Naive thymus-derived CD4-positive, alpha-beta T cell (primary cell): ENCODE measurements at regions not wholly inside any gene's neighbourhood (a gene's known extent, or its start where the extent isn't known, plus 50 kb on each side); places are given as distances from the start of the nearest gene placed in this dataset.

ENCODE experiments used
- ATAC-seq: fragments of 150-1000 bp; cut with Tn5 transposase; 2 replicates; pipeline ENCODE4 v1.10.0; 2021; ENCODE audit warnings: mild to moderate bottlenecking, moderate library complexity
- CTCF ChIA-PET: fragments of 350-600 bp; sonication (Branson Sonifier 250); formaldehyde crosslinking; loops from one replicate; lab custom pipeline; 2021; ENCODE audit warnings: antibody characterized with exemption; lab: Charles Lee
- POLR2A ChIA-PET: fragments of 350-600 bp; sonication (Branson Sonifier 250); formaldehyde crosslinking; loops from one replicate; lab custom pipeline; 2021; ENCODE audit warnings: antibody characterized with exemption, inconsistent platforms; lab: Charles Lee
- DNase-seq, 9 donors: peaks; one replicate each; pipeline versions ENCODE4 v3.0.0 to v3.0.0-alpha.2; 2020 to 2022; ENCODE audit warnings: mixed read lengths in 1 of 9
- H3K27ac ChIP-seq: one replicate; pipeline ENCODE4 v1.7.0; 2013; ENCODE audit warnings: mild to moderate bottlenecking, low read depth, low read length, moderate library complexity
- H3K27me3 ChIP-seq, 2 donors: one replicate each; pipeline ENCODE4 v1.7.0; 2013; ENCODE audit warnings: low read length in 2 of 2, mild to moderate bottlenecking in 2 of 2, moderate library complexity in 2 of 2; ENCODE audit not compliant: control insufficient read depth in 2 of 2, insufficient read depth in 2 of 2
- H3K36me3 ChIP-seq, 3 experiments: 1 replicate in 2 of 3; 2 replicates in 1 of 3; pipeline ENCODE4 v1.7.0; 2013; ENCODE audit warnings: low read length in 3 of 3, mild to moderate bottlenecking in 3 of 3, moderate library complexity in 1 of 3; ENCODE audit not compliant: insufficient read depth in 3 of 3, control insufficient read depth in 2 of 3
- H3K4me1 ChIP-seq, 2 donors: one replicate each; pipeline ENCODE4 v1.7.0; 2013; ENCODE audit warnings: low read length in 2 of 2, mild to moderate bottlenecking in 2 of 2, moderate library complexity in 1 of 2; ENCODE audit not compliant: control insufficient read depth in 2 of 2, insufficient read depth in 2 of 2
- H3K4me3 ChIP-seq: 2 replicates; pipeline ENCODE4 v1.7.0; 2013; ENCODE audit warnings: mild to moderate bottlenecking, low read length
- H3K9me3 ChIP-seq, 3 experiments: 1 replicate in 2 of 3; 2 replicates in 1 of 3; pipeline ENCODE4 v1.7.0; 2013; ENCODE audit warnings: low read length in 3 of 3; ENCODE audit not compliant: control insufficient read depth in 2 of 3
- H3K27ac Mint-ChIP-seq, 9 donors: one replicate each; pipeline ENCODE4 v1.8.0; 2020 to 2022; ENCODE audit warnings: mixed read lengths in 9 of 9, mild to moderate bottlenecking in 8 of 9, moderate library complexity in 5 of 9, inconsistent platforms in 2 of 9
- H3K27me3 Mint-ChIP-seq, 5 donors: one replicate each; pipeline ENCODE4 v1.8.0; 2021 to 2022; ENCODE audit warnings: mixed read lengths in 5 of 5, mild to moderate bottlenecking in 1 of 5
- H3K36me3 Mint-ChIP-seq, 5 donors: one replicate each; pipeline ENCODE4 v1.8.0; 2020 to 2022; ENCODE audit warnings: mixed read lengths in 5 of 5, mild to moderate bottlenecking in 3 of 5, inconsistent platforms in 1 of 5
- H3K4me1 Mint-ChIP-seq, 7 donors: one replicate each; pipeline ENCODE4 v1.8.0; 2020 to 2022; ENCODE audit warnings: mixed read lengths in 7 of 7, mild to moderate bottlenecking in 3 of 7, inconsistent platforms in 1 of 7
- H3K4me3 Mint-ChIP-seq, 10 donors: one replicate each; pipeline ENCODE4 v1.8.0; 2020 to 2022; ENCODE audit warnings: mild to moderate bottlenecking in 10 of 10, mixed read lengths in 10 of 10, moderate library complexity in 6 of 10, inconsistent platforms in 2 of 10
- H3K9me3 Mint-ChIP-seq, 11 donors: one replicate each; pipeline ENCODE4 v1.8.0; 2020 to 2022; ENCODE audit warnings: mixed read lengths in 11 of 11, mild to moderate bottlenecking in 4 of 11, inconsistent platforms in 1 of 11, moderate library complexity in 1 of 11
- intact Hi-C, 2 donors: fragments of 100-400 bp; cut with micrococcal nuclease; formaldehyde crosslinking; loops; one replicate each; pipeline ENCODE4 v1.15.1; 2023

GRCh38 chr3:89974903-89975519 lies 867.6 kb downstream of the EPHA3 start:
- Histone ChIP-seq H3K27ac (no peak overlapping the region), H3K9me3 (no peaks in the 10 kb centered on the region), H3K4me3 (no peak overlapping the region), H3K27me3 (no peaks in the 10 kb centered on the region), H3K36me3 (no peaks in the 10 kb centered on the region), H3K4me1 (no peaks in the 10 kb centered on the region)
- Mint-ChIP-seq H3K4me1 (peaks cover 0 to 1% (median 0%) of the 10 kb centered on the region in 7 donors), H3K27me3 (peaks cover 0 to 4% (median 0%) of the 10 kb centered on the region in 5 donors), H3K27ac (no peak overlapping the region), H3K36me3 (no peaks in the 10 kb centered on the region), H3K4me3 (no peak overlapping the region), H3K9me3 (peaks cover 0 to 11% (median 3%) of the 10 kb centered on the region in 11 donors)
- ATAC-seq (no peak), DNase-seq (no peak)
- CTCF ChIA-PET: interaction anchor here (0.6 kb wide), 1 partner anchor 95 kb away, joined by 3 read pairs; no protein-coding TSS in a partner anchor
- intact Hi-C loops: no loop called here
- POLR2A ChIA-PET: no interaction called here

GRCh38 chr3:89983449-89983848 lies 876.0 kb downstream of the EPHA3 start:
- CTCF ChIA-PET: no interaction called here
- Histone ChIP-seq H3K27ac (no peak overlapping the region), H3K4me3 (no peak overlapping the region), H3K4me1 (no peaks in the 10 kb centered on the region), H3K27me3 (no peaks in the 10 kb centered on the region), H3K9me3 (no peaks in the 10 kb centered on the region), H3K36me3 (no peaks in the 10 kb centered on the region)
- DNase-seq (no peak), ATAC-seq (no peak)
- H3K4me3 Mint-ChIP-seq: no peak overlapping the region
- H3K36me3 Mint-ChIP-seq: peaks cover 0 to 5% (median 0%) of the 10 kb centered on the region in 5 donors
- peaks cover under 1 to 64% (median 20%) of the 10 kb centered on the region in 11 donors for H3K9me3 Mint-ChIP-seq
- no peaks in the 10 kb centered on the region for H3K27me3 Mint-ChIP-seq
- intact Hi-C loops: no loop called here
- POLR2A ChIA-PET: no interaction called here
- H3K4me1 Mint-ChIP-seq: no peaks in the 10 kb centered on the region
- H3K27ac Mint-ChIP-seq: no peak overlapping the region

- H3K4me3 Mint-ChIP-seq: no peak overlapping the region
- H3K27ac ChIP-seq: no peak overlapping the region
- peaks cover 2 to 21% (median 13%) of the 10 kb centered on the region in 11 donors for H3K9me3 Mint-ChIP-seq
- no peaks in the 10 kb centered on the region for H3K36me3 Mint-ChIP-seq
- H3K36me3 ChIP-seq: no peaks in the 10 kb centered on the region
- H3K4me1 ChIP-seq: no peaks in the 10 kb centered on the region
- H3K4me1 Mint-ChIP-seq: no peaks in the 10 kb centered on the region
- H3K27me3 ChIP-seq: no peaks in the 10 kb centered on the region
- no peaks in the 10 kb centered on the region for H3K9me3 ChIP-seq
- POLR2A ChIA-PET: no interaction called here
- no peaks in the 10 kb centered on the region for H3K27me3 Mint-ChIP-seq
- no peak for ATAC-seq
- no peak for DNase-seq
- intact Hi-C loops: no loop called here
- no peak overlapping the region for H3K4me3 ChIP-seq
- no peak overlapping the region for H3K27ac Mint-ChIP-seq
- CTCF ChIA-PET: no interaction called here
These were observed 897.9 kb downstream of the EPHA3 start for GRCh38 chr3:90005281-90005847.

DNA sequence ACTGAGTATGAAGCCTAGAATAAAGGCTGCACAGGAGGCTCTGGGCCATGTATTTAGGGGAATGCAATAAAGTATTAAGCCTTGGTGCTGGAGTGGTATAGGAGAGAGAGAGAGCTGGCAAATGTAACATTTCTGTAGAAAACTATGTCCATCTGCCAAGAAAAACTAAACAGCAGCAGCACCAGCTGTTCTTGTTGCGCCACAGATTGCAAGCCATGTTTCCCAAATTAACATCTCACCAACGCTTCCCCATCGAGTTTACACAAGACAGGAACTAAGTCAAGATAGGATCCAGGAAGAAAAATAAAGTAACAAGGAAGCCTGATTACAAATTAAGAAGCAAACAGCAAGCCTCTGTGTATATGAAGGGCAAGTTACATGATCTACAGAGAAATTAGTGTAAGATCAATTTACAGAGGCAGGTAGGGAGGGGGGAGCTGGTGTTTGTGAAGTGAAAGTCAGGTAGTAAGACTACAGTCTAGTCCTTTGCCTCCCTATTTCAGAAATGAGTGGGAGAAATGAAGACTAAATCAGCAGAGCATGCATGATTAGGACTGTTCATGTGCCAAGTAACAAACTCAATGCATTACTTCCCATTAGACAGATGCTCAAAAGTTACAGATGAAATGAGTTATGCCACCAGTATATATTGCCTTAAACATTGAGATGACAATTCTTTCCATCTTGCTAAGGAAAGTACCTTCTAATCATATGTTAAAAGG lies 900.5 kb downstream of the EPHA3 start:
- intact Hi-C loops: no loop called here
- H3K9me3 Mint-ChIP-seq: peaks cover 0 to 20% (median 9%) of the 10 kb centered on the region in 11 donors
- DNase-seq: no peak
- Histone ChIP-seq H3K4me1 (no peaks in the 10 kb centered on the region), H3K36me3 (no peaks in the 10 kb centered on the region), H3K27me3 (no peaks in the 10 kb centered on the region), H3K9me3 (no peaks in the 10 kb centered on the region), H3K27ac (no peak overlapping the region), H3K4me3 (no peak overlapping the region)
- no peak for ATAC-seq
- H3K4me3 Mint-ChIP-seq: no peak overlapping the region
- POLR2A ChIA-PET: no interaction called here
- H3K4me1 Mint-ChIP-seq: peaks cover 0 to under 1% (median 0%) of the 10 kb centered on the region in 7 donors
- H3K36me3 Mint-ChIP-seq: peaks cover 0 to under 1% (median 0%) of the 10 kb centered on the region in 5 donors
- H3K27ac Mint-ChIP-seq: no peak overlapping the region
- no peaks in the 10 kb centered on the region for H3K27me3 Mint-ChIP-seq
- CTCF ChIA-PET: no interaction called here

DNA sequence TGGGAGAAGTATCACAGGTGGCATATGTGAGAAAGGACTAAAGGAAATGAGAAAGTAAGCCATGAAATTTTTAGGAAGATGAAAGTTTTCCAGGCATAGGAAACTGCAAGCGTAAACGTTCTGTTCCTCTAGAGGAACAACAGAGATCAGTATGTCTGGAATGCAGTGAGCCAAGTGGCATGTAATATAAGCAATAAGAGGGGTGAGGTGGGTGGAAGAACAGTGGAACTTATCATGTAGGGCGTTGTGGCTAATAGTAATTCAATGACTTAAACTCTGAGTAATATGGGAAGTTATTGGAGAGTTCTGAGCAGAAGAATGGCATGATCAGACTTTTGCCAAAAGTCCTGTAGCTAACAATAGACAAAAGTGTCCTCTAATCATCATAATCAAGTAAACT lies 902.9 kb downstream of the EPHA3 start:
- Histone ChIP-seq H3K4me3 (no peak overlapping the region), H3K27me3 (no peaks in the 10 kb centered on the region), H3K27ac (no peak overlapping the region), H3K4me1 (no peaks in the 10 kb centered on the region), H3K9me3 (no peaks in the 10 kb centered on the region), H3K36me3 (no peaks in the 10 kb centered on the region)
- Mint-ChIP-seq H3K4me3 (no peak overlapping the region), H3K27me3 (no peaks in the 10 kb centered on the region), H3K27ac (no peak overlapping the region), H3K9me3 (peaks cover 0 to 24% (median 9%) of the 10 kb centered on the region in 11 donors), H3K4me1 (peaks cover 0 to 1% (median 0%) of the 10 kb centered on the region in 7 donors), H3K36me3 (peaks cover 0 to 5% (median 0%) of the 10 kb centered on the region in 5 donors)
- ChIA-PET POLR2A (no interaction called here), CTCF (no interaction called here)
- intact Hi-C loops: no loop called here
- DNase-seq (no peak), ATAC-seq (no peak)

- H3K4me3 ChIP-seq: no peak overlapping the region
- no peak overlapping the region for H3K4me3 Mint-ChIP-seq
- H3K9me3 Mint-ChIP-seq: peaks cover 0 to 16% (median 6%) of the 10 kb centered on the region in 11 donors
- DNase-seq (no peak), ATAC-seq (no peak)
- no peaks in the 10 kb centered on the region for H3K27me3 ChIP-seq
- peaks cover 0 to 5% (median 0%) of the 10 kb centered on the region in 5 donors for H3K36me3 Mint-ChIP-seq
- intact Hi-C loops: no loop called here
- ChIA-PET POLR2A (no interaction called here), CTCF (no interaction called here)
- H3K27me3 Mint-ChIP-seq: no peaks in the 10 kb centered on the region
- H3K27ac Mint-ChIP-seq: no peak overlapping the region
- H3K36me3 ChIP-seq: no peaks in the 10 kb centered on the region
- H3K4me1 ChIP-seq: no peaks in the 10 kb centered on the region
- no peak overlapping the region for H3K27ac ChIP-seq
- H3K9me3 ChIP-seq: no peaks in the 10 kb centered on the region
- H3K4me1 Mint-ChIP-seq: peaks cover 0 to 1% (median 0%) of the 10 kb centered on the region in 7 donors
These were observed 903.7 kb downstream of the EPHA3 start for GRCh38 chr3:90011131-90011530.
